ENCODE measurements at regions not wholly inside any gene's neighbourhood (a gene's known extent, or its start where the extent isn't known, plus 50 kb on each side); places are given as distances from the start of the nearest gene placed in this dataset.
A peak's percentile ranks its signal among the peaks of the same experiment; 100 is the strongest.

- H3K4me3 ChIP-seq (replicated peaks in 1 of 2; ENCODE audit: low read depth in 2 of 2, low read length in 2 of 2): no peak overlapping the region
- TF ChIP-seq, protein P1, sequence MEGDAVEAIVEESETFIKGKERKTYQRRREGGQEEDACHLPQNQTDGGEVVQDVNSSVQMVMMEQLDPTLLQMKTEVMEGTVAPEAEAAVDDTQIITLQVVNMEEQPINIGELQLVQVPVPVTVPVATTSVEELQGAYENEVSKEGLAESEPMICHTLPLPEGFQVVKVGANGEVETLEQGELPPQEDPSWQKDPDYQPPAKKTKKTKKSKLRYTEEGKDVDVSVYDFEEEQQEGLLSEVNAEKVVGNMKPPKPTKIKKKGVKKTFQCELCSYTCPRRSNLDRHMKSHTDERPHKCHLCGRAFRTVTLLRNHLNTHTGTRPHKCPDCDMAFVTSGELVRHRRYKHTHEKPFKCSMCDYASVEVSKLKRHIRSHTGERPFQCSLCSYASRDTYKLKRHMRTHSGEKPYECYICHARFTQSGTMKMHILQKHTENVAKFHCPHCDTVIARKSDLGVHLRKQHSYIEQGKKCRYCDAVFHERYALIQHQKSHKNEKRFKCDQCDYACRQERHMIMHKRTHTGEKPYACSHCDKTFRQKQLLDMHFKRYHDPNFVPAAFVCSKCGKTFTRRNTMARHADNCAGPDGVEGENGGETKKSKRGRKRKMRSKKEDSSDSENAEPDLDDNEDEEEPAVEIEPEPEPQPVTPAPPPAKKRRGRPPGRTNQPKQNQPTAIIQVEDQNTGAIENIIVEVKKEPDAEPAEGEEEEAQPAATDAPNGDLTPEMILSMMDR (IDR thresholded peaks at IDR 0.05; ENCODE audit: low read depth, low read length): no peak
- peak; percentile 88 to 94 for DNase-seq (ENCODE audit: low read depth in 2 of 2)
These were observed 207.2 kb downstream of the RND3 start for GRCh38 chr2:150280231-150280630.

- DNase-seq (ENCODE audit: low read depth in 2 of 2): peak in 1 of 2 donors; percentile 18
- no peak overlapping the region for H3K4me3 ChIP-seq (replicated peaks in 1 of 2; ENCODE audit: low read depth in 2 of 2, low read length in 2 of 2)
- TF ChIP-seq, protein P1 (IDR thresholded peaks at IDR 0.05; ENCODE audit: low read depth, low read length): no peak
These were observed 207.8 kb downstream of the RND3 start for GRCh38 chr2:150279686-150280085.

- TF ChIP-seq, protein P1 (IDR thresholded peaks at IDR 0.05; ENCODE audit: low read depth, low read length): no peak
- no peak for DNase-seq (ENCODE audit: low read depth in 2 of 2)
These were observed 210.7 kb downstream of the RND3 start for GRCh38 chr2:150276737-150277136.

GRCh38 chr2:150274108-150274507 is 213.4 kb downstream of the RND3 start:
- no peak overlapping the region for H3K4me3 ChIP-seq (replicated peaks in 1 of 2; ENCODE audit: low read depth in 2 of 2, low read length in 2 of 2)
- peak in 1 of 2 donors; percentile 50 for DNase-seq (ENCODE audit: low read depth in 2 of 2)
- TF ChIP-seq, protein P1 (IDR thresholded peaks at IDR 0.05; ENCODE audit: low read depth, low read length): no peak

More at GRCh38 chr2:150276737-150277136, 210.7 kb downstream of the RND3 start:
- H3K4me3 ChIP-seq (replicated peaks in 1 of 2; ENCODE audit: low read depth in 2 of 2, low read length in 2 of 2): no peak overlapping the region

GRCh38 chr2:150271952-150272802 is 215.3 kb downstream of the RND3 start:
- H3K4me3 ChIP-seq (replicated peaks in 1 of 2; ENCODE audit: low read depth in 2 of 2, low read length in 2 of 2): no peak overlapping the region
- TF ChIP-seq, protein P1 (IDR thresholded peaks at IDR 0.05; ENCODE audit: low read depth, low read length): no peak
- DNase-seq (ENCODE audit: low read depth in 2 of 2): peak; percentile 38 to 76

DNA sequence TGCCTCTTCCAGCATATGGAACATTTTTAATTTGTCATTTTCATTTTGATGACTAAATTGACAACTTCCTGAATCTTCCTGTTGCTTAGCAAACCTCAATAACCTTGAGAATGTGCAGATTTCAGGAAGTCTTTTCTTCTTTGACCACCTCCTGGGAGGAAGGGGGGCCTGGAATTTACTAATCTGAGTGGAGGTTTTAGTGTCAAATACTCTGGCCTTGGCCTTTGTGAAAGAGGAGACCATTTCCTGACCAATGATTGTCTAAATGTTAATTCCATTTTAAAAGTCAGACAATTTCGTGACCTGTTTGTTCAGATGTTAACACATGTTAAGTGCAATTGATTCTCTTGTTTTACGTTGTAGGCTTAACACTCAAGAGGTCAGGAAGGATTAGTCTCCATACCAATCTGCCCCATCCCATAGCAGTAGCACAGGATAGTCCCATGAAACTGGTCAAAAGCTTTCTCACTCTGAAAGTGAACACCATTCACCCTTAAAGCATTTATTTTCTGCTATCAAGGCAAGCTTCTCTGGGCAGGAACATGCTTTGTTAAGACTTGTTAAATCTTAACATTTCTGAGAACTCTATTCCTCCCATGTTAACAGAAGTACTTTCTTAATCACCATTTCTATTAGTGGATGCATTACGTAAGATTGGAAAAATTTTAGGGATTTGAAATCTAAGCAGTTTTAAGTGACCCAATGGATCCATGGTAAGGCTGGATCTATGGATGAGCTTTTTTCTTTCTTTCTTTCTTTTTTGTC is 219.6 kb downstream of the RND3 start:
- no peak overlapping the region for H3K4me3 ChIP-seq (replicated peaks in 1 of 2; ENCODE audit: low read depth in 2 of 2, low read length in 2 of 2)
- TF ChIP-seq, protein P1 (IDR thresholded peaks at IDR 0.05; ENCODE audit: low read depth, low read length): no peak
- DNase-seq (ENCODE audit: low read depth in 2 of 2): peak in 1 of 2 donors; percentile 14

All from cardiac fibroblast (primary cell).